SK-N-SH (cell line): ENCODE measurements at regions not wholly inside any gene's neighbourhood (a gene's known extent, or its start where the extent isn't known, plus 50 kb on each side); places are given as distances from the start of the nearest gene placed in this dataset.

Experiments
- CTCF ChIA-PET: fragments of 300-600, 350-600 bp; formaldehyde crosslinking; extraction: SDS; loops from one replicate; lab custom pipeline; 2021; lab: Yijun Ruan, JAX
- POLR2A ChIA-PET: fragments of 350-600 bp; sonication (Branson Sonifier 250); formaldehyde crosslinking; extraction: SDS; loops from one replicate; lab custom pipeline; 2020; ENCODE audit warnings: antibody characterized with exemption, inconsistent platforms; lab: Yijun Ruan, JAX
- DNase-seq: peaks from one replicate; pipeline ENCODE4 v3.0.0; 2012
- H2AFZ ChIP-seq: fragments of 200-600 bp; sonication (generic); 2 replicates; pipeline ENCODE4 v1.8.1; 2016; ENCODE audit warnings: antibody characterized with exemption, mild to moderate bottlenecking, low read depth
- H3F3A ChIP-seq: fragments of 200-600 bp; sonication (generic); replicated peaks from 2 replicates; pipeline ENCODE3; 2016; ENCODE audit warnings: antibody characterized with exemption, mild to moderate bottlenecking; ENCODE audit not compliant: insufficient read depth
- H3K27ac ChIP-seq, 2 experiments: fragments of 200-500 bp in 1 of 2; fragments of 200-600 bp in 1 of 2; sonication (Bioruptor generic) in 1 of 2; sonication (generic), shearing (Covaris generic) in 1 of 2; 2 replicates each; pipeline versions ENCODE4 v1.5.1 to v1.6.1; 2014 to 2016; ENCODE audit warnings: low read depth in 2 of 2, inconsistent platforms in 1 of 2, low read length in 1 of 2, mild to moderate bottlenecking in 1 of 2, mixed read lengths in 1 of 2
- H3K27me3 ChIP-seq: fragments of 200-600 bp; sonication (generic), shearing (Covaris generic); 2 replicates; pipeline ENCODE4 v1.6.1; 2016; ENCODE audit warnings: mixed run types; ENCODE audit not compliant: insufficient read depth
- H3K36me3 ChIP-seq, 2 experiments: fragments of 200-500 bp in 1 of 2; fragments of 200-600 bp in 1 of 2; sonication (Bioruptor generic) in 1 of 2; sonication (generic) in 1 of 2; replicated peaks in 1 of 2; 2 replicates each; pipeline versions ENCODE3 to v1.5.1; 2014 to 2016; ENCODE audit warnings: low read length in 1 of 2, mild to moderate bottlenecking in 1 of 2; ENCODE audit not compliant: insufficient read depth in 2 of 2, control insufficient read depth in 1 of 2
- H3K4me1 ChIP-seq, 2 experiments: fragments of 200-500 bp in 1 of 2; fragments of 200-600 bp in 1 of 2; sonication (Bioruptor generic) in 1 of 2; sonication (generic), shearing (Covaris generic) in 1 of 2; 2 replicates each; pipeline versions ENCODE4 v1.5.1 to v1.6.1; 2014 to 2016; ENCODE audit warnings: low read depth in 1 of 2, low read length in 1 of 2, mixed run types in 1 of 2; ENCODE audit not compliant: insufficient read depth in 2 of 2, control insufficient read depth in 1 of 2
- H3K4me2 ChIP-seq: fragments of 200-600 bp; sonication (generic), shearing (Covaris generic); 2 replicates; pipeline ENCODE4 v1.6.1; 2017; ENCODE audit warnings: mixed run types
- H3K4me3 ChIP-seq, 2 experiments: fragments of 200-500 bp in 1 of 2; fragments of 200-600 bp in 1 of 2; sonication (Bioruptor generic) in 1 of 2; sonication (generic), shearing (Covaris generic) in 1 of 2; 2 replicates each; pipeline versions ENCODE4 v1.5.1 to v1.8.1; 2014 to 2016; ENCODE audit warnings: low read depth in 2 of 2, inconsistent platforms in 1 of 2, low read length in 1 of 2, mild to moderate bottlenecking in 1 of 2, mixed read lengths in 1 of 2, moderate library complexity in 1 of 2
- H3K79me2 ChIP-seq: fragments of 200-600 bp; sonication (generic); 2 replicates; pipeline ENCODE4 v1.8.1; 2017; ENCODE audit warnings: mild to moderate bottlenecking; ENCODE audit not compliant: insufficient read depth
- H3K9ac ChIP-seq: fragments of 200-600 bp; sonication (generic); 2 replicates; pipeline ENCODE4 v1.6.1; 2017; ENCODE audit warnings: mixed run types
- H3K9me2 ChIP-seq: fragments of 200-600 bp; sonication (generic); 2 replicates; pipeline ENCODE4 v1.6.1; 2017; ENCODE audit warnings: mixed run types
- H3K9me3 ChIP-seq: fragments of 200-600 bp; sonication (generic); 2 replicates; pipeline ENCODE4 v1.6.1; 2017; ENCODE audit warnings: mixed run types, mild to moderate bottlenecking, moderate library complexity
- H4K20me1 ChIP-seq: fragments of 200-600 bp; sonication (generic); 2 replicates; pipeline ENCODE4 v1.6.1; 2017; ENCODE audit warnings: mild to moderate bottlenecking, mixed run types; ENCODE audit not compliant: insufficient read depth
- CHD2 ChIP-seq: fragments of 150-350 bp; IDR thresholded peaks from 2 replicates; pipeline ENCODE4 v1.6.1; 2018; ENCODE audit warnings: low read length; ENCODE audit not compliant: partially characterized antibody
- CTCF ChIP-seq: fragments of 200-600 bp; sonication (generic); IDR thresholded peaks from 2 replicates; pipeline ENCODE4 v1.6.1; 2017; ENCODE audit warnings: antibody characterized with exemption, mild to moderate bottlenecking, moderate library complexity
- ELF1 ChIP-seq: IDR thresholded peaks from 2 replicates; pipeline ENCODE4 v1.4.0; 2012
- EZH2phosphoT487 ChIP-seq: fragments of 200-600 bp; sonication (generic); IDR thresholded peaks from 2 replicates; pipeline ENCODE4 v1.6.1; 2017; ENCODE audit warnings: low read depth, mixed run types, mild to moderate bottlenecking, antibody characterized with exemption, moderate library complexity, borderline replicate concordance
- FOSL2 ChIP-seq: IDR thresholded peaks from 2 replicates; pipeline ENCODE4 v1.4.0; 2012; ENCODE audit warnings: low read depth, mild to moderate bottlenecking, moderate library complexity, borderline replicate concordance
- FOXJ3 ChIP-seq: sonication (generic); formaldehyde crosslinking; IDR thresholded peaks from 2 replicates; pipeline ENCODE4 v1.5.1; 2020; ENCODE audit warnings: mild to moderate bottlenecking, missing genetic modification reagents
- GABPA ChIP-seq: IDR thresholded peaks from 2 replicates; pipeline ENCODE4 v1.4.0; 2012; ENCODE audit warnings: low read depth, mild to moderate bottlenecking
- GATA2 ChIP-seq: sonication (generic); formaldehyde crosslinking; IDR thresholded peaks from 2 replicates; pipeline ENCODE4 v1.5.0; 2020; ENCODE audit warnings: mild to moderate bottlenecking, missing genetic modification reagents
- MAX ChIP-seq: IDR thresholded peaks from 2 replicates; pipeline ENCODE4 v1.4.0; 2012; ENCODE audit warnings: low read depth
- NFIC ChIP-seq: IDR thresholded peaks from 2 replicates; pipeline ENCODE4 v1.4.0; 2012; ENCODE audit warnings: borderline replicate concordance
- RCOR1 ChIP-seq: fragments of 150-350 bp; IDR thresholded peaks from 2 replicates; pipeline ENCODE4 v1.6.1; 2017; ENCODE audit warnings: antibody characterized with exemption, low read length
- REST ChIP-seq: IDR thresholded peaks from 2 replicates; pipeline ENCODE4 v1.6.1; 2012; ENCODE audit warnings: mild to moderate bottlenecking, low read depth, low read length, moderate library complexity
- RXRA ChIP-seq: IDR thresholded peaks from 2 replicates; pipeline ENCODE4 v1.4.0; 2012; ENCODE audit warnings: low read depth, mild to moderate bottlenecking, borderline replicate concordance
- SIN3A ChIP-seq: IDR thresholded peaks from 2 replicates; pipeline ENCODE4 v1.6.1; 2012; ENCODE audit warnings: low read depth, mild to moderate bottlenecking, low read length, moderate library complexity, borderline replicate concordance
- TCF12 ChIP-seq: IDR thresholded peaks from 2 replicates; pipeline ENCODE4 v1.4.0; 2012
- WGBS: methylation state at CpG from one replicate; pipeline ENCODE4 v1.1.6; 2017; ENCODE audit warnings: low lambda C conversion rate; 5-methylcytosine and 5-hydroxymethylcytosine counted together

- Histone ChIP-seq H3K79me2 (no peaks in the 10 kb centered on the region), H4K20me1 (no peaks in the 10 kb centered on the region), H3K9me2 (no peaks in the 10 kb centered on the region), H3K36me3 (no peaks in the 10 kb centered on the region), H3K4me3 (no peak overlapping the region), H3K27me3 (no peaks in the 10 kb centered on the region), H3K27ac (no peak overlapping the region), H3K9ac (no peak overlapping the region), H3K9me3 (no peaks in the 10 kb centered on the region), H3K4me1 (no peaks in the 10 kb centered on the region; a peak in 1 of 4 replicates), H3K4me2 (no peak overlapping the region), H3F3A (no peaks in the 10 kb centered on the region), H2AFZ (no peak overlapping the region)
- DNase-seq: no peak
- WGBS: 32% methylated on average over 3 of the region's 3 CpGs
- TF ChIP-seq NFIC: no peak
- no peak for TF ChIP-seq EZH2phosphoT487
- no peak for TF ChIP-seq RXRA
- no peak for TF ChIP-seq TCF12
- no peak for TF ChIP-seq MAX
- TF ChIP-seq REST: no peak
- TF ChIP-seq FOXJ3 (CRISPR knock-in tag): no peak
- no peak for TF ChIP-seq SIN3A
- no peak for TF ChIP-seq FOSL2
- TF ChIP-seq CHD2: no peak
- TF ChIP-seq RCOR1: no peak
- no peak for TF ChIP-seq ELF1
- TF ChIP-seq GATA2 (CRISPR knock-in tag): no peak
- no peak for TF ChIP-seq GABPA
- TF ChIP-seq CTCF: no peak
- CTCF ChIA-PET: no interaction called here
- POLR2A ChIA-PET: no interaction called here
Observed at GRCh38 chr20:12055161-12055560, 137.5 kb downstream of the BTBD3 start.
